ENCODE measurements at regions not wholly inside any gene's neighbourhood (a gene's known extent, or its start where the extent isn't known, plus 50 kb on each side); places are given as distances from the start of the nearest gene placed in this dataset.

DNA sequence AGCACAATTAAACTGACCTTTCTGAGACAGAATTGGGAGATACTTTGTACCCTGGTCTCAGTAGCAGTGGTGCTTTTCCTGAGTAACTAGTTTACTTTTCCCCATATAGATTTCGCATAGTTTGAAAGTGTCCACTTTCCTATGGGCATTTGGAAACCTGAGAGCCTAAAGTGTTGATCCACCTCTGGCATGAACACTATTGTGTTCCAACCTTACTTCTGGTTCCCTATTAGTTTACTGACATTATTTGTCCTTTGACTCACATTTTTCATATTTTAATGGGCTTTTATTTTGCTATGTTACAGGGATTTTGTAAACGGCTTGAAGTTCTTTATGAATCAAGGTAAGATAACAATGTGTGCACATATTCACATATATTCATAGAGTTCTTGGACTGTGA is 103.7 kb downstream of the CBLL2 start:
- POLR2A ChIA-PET, result no interaction called here
- no peak overlapping the region for H3K27ac Mint-ChIP-seq
- no peaks in the 10 kb centered on the region for H3K4me1 Mint-ChIP-seq

DNA sequence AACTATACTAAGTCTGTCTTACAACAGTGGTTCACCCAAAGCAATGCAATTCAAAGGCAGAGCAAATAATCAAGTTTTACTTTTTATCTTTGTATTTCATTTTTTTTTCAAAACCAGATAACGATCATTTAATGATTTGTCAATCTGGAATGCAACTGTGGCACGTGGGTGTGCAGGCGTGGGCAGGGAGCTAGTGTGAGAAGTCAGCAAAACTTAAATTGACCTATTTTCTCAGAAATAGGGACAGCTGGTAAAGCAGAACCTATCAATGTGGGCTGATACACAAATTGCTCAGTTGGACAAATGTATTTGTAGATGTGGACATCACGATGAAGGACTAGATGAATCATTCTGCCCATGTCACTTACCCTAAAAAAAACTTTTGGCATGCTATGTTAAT is 105.6 kb downstream of the CBLL2 start:
- peaks cover 0 to 1% of the 10 kb centered on the region in 2 donors for H3K27me3 Mint-ChIP-seq
- no peaks in the 10 kb centered on the region for H3K36me3 Mint-ChIP-seq
- H3K27me3 ChIP-seq (ENCODE audit: insufficient read depth, low read length, poor library complexity, severe bottlenecking), result no peaks in the 10 kb centered on the region
- H3K36me3 ChIP-seq (ENCODE audit: insufficient read depth, low read length), result no peaks in the 10 kb centered on the region
- no peaks in the 10 kb centered on the region for H3K9me3 ChIP-seq (ENCODE audit: low read length)
- H3K4me3 Mint-ChIP-seq, result no peak overlapping the region
- no peak overlapping the region for H3K4me3 ChIP-seq (ENCODE audit: low read length)
- CTCF ChIA-PET, result no interaction called here
- no peak overlapping the region for H3K27ac Mint-ChIP-seq
- no peaks in the 10 kb centered on the region for H3K4me1 ChIP-seq (ENCODE audit: insufficient read depth, low read length)
- H3K9me3 Mint-ChIP-seq, result peaks cover 0 to 5% (median 0%) of the 10 kb centered on the region in 5 donors
- no peak for DNase-seq
- no peak overlapping the region for H3K27ac ChIP-seq (ENCODE audit: low read depth, low read length)
- POLR2A ChIA-PET, result no interaction called here
- no peaks in the 10 kb centered on the region for H3K4me1 Mint-ChIP-seq

More for the DNA sequence above, 103.7 kb downstream of the CBLL2 start:
- Histone ChIP-seq H3K9me3 (ENCODE audit: low read length) (no peaks in the 10 kb centered on the region), H3K4me1 (ENCODE audit: insufficient read depth, low read length) (no peaks in the 10 kb centered on the region), H3K27ac (ENCODE audit: low read depth, low read length) (no peak overlapping the region), H3K36me3 (ENCODE audit: insufficient read depth, low read length) (no peaks in the 10 kb centered on the region), H3K27me3 (ENCODE audit: insufficient read depth, low read length, poor library complexity, severe bottlenecking) (no peaks in the 10 kb centered on the region), H3K4me3 (ENCODE audit: low read length) (no peak overlapping the region)
- Mint-ChIP-seq H3K27me3 (peaks cover 0 to 1% of the 10 kb centered on the region in 2 donors), H3K4me3 (no peak overlapping the region), H3K9me3 (no peaks in the 10 kb centered on the region), H3K36me3 (no peaks in the 10 kb centered on the region)
- no peak for DNase-seq
- CTCF ChIA-PET, result no interaction called here

DNA sequence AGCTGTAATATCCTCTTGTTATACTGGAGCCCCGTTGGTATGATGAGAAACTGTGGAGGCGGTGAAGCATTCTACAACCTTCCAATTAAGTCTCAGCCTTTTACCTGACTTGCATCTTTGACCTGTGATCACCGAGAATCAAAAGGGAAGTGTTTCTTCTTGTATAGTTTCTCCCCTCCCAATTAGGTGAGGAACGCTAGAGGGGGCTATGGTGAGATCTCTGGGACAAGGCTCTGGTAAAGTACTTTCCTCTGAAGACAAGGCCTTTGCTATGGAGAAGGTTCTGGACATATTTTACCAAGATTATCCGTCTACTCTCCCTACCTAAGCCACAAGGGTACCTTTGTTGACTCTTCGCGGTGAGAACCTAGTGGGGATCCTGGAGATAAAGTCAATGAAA is 111.3 kb downstream of the CBLL2 start:
- H3K27ac Mint-ChIP-seq, result no peak overlapping the region
- H3K4me3 Mint-ChIP-seq, result no peak overlapping the region
- H3K9me3 Mint-ChIP-seq, result peaks cover 0 to 7% (median 0%) of the 10 kb centered on the region in 5 donors
- no peak for DNase-seq
- no peak overlapping the region for H3K4me3 ChIP-seq (ENCODE audit: low read length)
- peaks cover 0 to 4% of the 10 kb centered on the region in 2 donors for H3K27me3 Mint-ChIP-seq
- ChIA-PET POLR2A (no interaction called here), CTCF (no interaction called here)
- no peak overlapping the region for H3K27ac ChIP-seq (ENCODE audit: low read depth, low read length)
- no peaks in the 10 kb centered on the region for H3K4me1 Mint-ChIP-seq
- H3K27me3 ChIP-seq (ENCODE audit: insufficient read depth, low read length, poor library complexity, severe bottlenecking), result no peaks in the 10 kb centered on the region
- no peaks in the 10 kb centered on the region for H3K9me3 ChIP-seq (ENCODE audit: low read length)
- H3K36me3 Mint-ChIP-seq, result no peaks in the 10 kb centered on the region
- H3K36me3 ChIP-seq (ENCODE audit: insufficient read depth, low read length), result no peaks in the 10 kb centered on the region
- no peaks in the 10 kb centered on the region for H3K4me1 ChIP-seq (ENCODE audit: insufficient read depth, low read length)

DNA sequence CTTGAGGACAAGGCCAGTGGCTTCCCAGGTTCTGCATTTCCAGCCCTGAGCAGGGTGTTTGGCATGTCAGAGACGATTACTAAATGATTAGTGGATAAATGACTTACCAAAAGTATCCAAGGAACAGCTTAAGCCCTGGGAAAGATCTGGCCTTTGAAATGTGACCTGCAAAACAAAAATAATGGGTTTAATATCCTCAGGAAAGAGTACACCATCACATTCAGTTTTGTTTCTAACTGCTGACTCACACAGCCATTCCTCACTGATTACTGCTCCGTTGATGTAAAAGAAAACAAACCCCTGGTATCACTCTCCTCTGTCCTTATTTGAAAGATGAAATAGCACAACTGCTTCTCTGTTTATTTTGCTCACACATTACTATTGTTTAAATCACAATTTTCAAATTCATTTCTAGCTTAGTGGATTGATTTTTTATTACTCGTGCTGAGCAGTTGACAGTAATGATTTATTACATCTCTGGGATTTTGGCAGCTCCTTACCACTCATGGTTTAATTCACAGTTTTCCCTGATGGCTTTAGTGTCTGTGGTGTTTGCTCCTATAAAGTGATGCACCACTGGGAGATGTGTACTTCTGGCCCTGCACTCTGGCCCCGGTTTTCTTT is 117.0 kb downstream of the CBLL2 start:
- Histone ChIP-seq H3K27me3 (ENCODE audit: insufficient read depth, low read length, poor library complexity, severe bottlenecking) (no peaks in the 10 kb centered on the region), H3K4me3 (ENCODE audit: low read length) (no peak overlapping the region), H3K4me1 (ENCODE audit: insufficient read depth, low read length) (no peaks in the 10 kb centered on the region), H3K9me3 (ENCODE audit: low read length) (no peaks in the 10 kb centered on the region), H3K27ac (ENCODE audit: low read depth, low read length) (no peak overlapping the region), H3K36me3 (ENCODE audit: insufficient read depth, low read length) (no peaks in the 10 kb centered on the region)
- POLR2A ChIA-PET, result no interaction called here
- H3K27ac Mint-ChIP-seq, result no peak overlapping the region
- peaks cover 0 to 4% of the 10 kb centered on the region in 2 donors for H3K27me3 Mint-ChIP-seq
- CTCF ChIA-PET, result no interaction called here
- no peak overlapping the region for H3K4me3 Mint-ChIP-seq
- no peaks in the 10 kb centered on the region for H3K4me1 Mint-ChIP-seq
- no peak for DNase-seq
- H3K9me3 Mint-ChIP-seq, result peaks cover 0 to 2% (median 0%) of the 10 kb centered on the region in 5 donors
- H3K36me3 Mint-ChIP-seq, result no peaks in the 10 kb centered on the region

DNA sequence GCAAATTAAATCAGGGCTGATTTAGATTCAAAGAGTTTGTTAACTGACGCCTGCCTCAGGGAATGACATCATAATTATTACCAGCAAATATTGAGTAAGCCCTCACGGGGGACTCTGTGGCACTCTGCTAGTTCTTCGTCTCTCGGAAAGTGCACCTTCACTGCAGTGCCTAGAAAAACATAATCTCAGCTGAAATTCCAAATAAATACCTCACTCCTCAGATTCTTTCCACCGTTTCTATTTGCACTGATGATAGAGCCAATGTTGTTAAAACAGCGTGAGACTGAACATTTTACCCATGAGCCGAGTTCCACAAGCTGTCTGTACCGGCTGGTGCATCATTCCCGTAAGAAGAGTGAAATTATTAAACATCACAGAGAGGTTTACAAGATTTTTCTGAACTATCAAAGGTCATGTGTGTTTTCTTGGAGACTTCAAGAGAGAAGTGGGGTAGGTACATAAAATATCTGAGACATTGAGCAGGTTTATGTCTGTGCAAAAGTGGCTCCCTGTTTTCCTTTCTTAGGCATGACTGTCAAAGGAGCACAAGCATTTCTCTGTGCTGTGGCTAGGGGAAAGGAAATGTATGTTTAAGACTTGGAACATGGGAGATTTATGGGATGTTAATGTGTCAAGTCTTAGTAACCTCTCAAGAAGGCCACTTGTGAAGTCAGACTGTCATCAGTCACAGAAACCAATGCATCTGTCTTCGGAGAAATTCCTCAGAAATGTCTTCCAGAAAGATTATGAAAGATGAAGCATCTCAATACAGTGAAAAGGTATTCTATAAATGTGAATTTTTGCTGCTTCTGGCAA is 119.6 kb downstream of the CBLL2 start:
- Histone ChIP-seq H3K27ac (ENCODE audit: low read depth, low read length) (no peak overlapping the region), H3K4me1 (ENCODE audit: insufficient read depth, low read length) (no peaks in the 10 kb centered on the region), H3K27me3 (ENCODE audit: insufficient read depth, low read length, poor library complexity, severe bottlenecking) (no peaks in the 10 kb centered on the region), H3K9me3 (ENCODE audit: low read length) (no peaks in the 10 kb centered on the region), H3K36me3 (ENCODE audit: insufficient read depth, low read length) (no peaks in the 10 kb centered on the region), H3K4me3 (ENCODE audit: low read length) (no peak overlapping the region)
- no peak overlapping the region for H3K4me3 Mint-ChIP-seq
- no peaks in the 10 kb centered on the region for H3K4me1 Mint-ChIP-seq
- DNase-seq, result no peak
- POLR2A ChIA-PET, result no interaction called here
- no peaks in the 10 kb centered on the region for H3K36me3 Mint-ChIP-seq
- no peak overlapping the region for H3K27ac Mint-ChIP-seq
- peaks cover 0 to 2% (median 0%) of the 10 kb centered on the region in 5 donors for H3K9me3 Mint-ChIP-seq
- no peaks in the 10 kb centered on the region for H3K27me3 Mint-ChIP-seq
- CTCF ChIA-PET, result no interaction called here

DNA sequence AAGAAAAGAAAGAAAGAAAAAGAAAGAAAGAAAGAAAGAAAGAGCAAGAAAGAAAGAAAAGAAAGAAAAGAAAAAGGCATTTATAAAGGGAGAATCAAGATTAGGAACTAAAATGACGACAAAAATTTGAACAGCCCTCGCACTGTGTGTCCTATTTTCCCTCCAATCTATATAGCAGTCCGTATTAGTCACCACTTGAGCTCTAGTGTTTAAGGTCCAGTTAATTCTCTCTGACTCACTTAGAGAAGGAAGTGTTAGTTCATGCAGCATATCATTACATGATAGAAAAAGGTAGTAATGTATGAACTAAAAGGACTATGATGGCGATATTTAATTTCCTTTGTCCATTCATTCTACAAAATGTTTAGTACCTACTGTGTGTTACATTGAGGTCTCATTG is 122.7 kb downstream of the CBLL2 start:
- Mint-ChIP-seq H3K4me1 (no peaks in the 10 kb centered on the region), H3K4me3 (no peak overlapping the region), H3K27ac (no peak overlapping the region), H3K36me3 (no peaks in the 10 kb centered on the region), H3K27me3 (no peaks in the 10 kb centered on the region), H3K9me3 (peaks cover 0 to 6% (median 0%) of the 10 kb centered on the region in 5 donors)
- H3K4me1 ChIP-seq (ENCODE audit: insufficient read depth, low read length), result no peaks in the 10 kb centered on the region
- POLR2A ChIA-PET, result no interaction called here
- no peaks in the 10 kb centered on the region for H3K27me3 ChIP-seq (ENCODE audit: insufficient read depth, low read length, poor library complexity, severe bottlenecking)
- CTCF ChIA-PET, result no interaction called here
- H3K27ac ChIP-seq (ENCODE audit: low read depth, low read length), result no peak overlapping the region
- DNase-seq, result no peak
- no peaks in the 10 kb centered on the region for H3K36me3 ChIP-seq (ENCODE audit: insufficient read depth, low read length)
- no peaks in the 10 kb centered on the region for H3K9me3 ChIP-seq (ENCODE audit: low read length)
- no peak overlapping the region for H3K4me3 ChIP-seq (ENCODE audit: low read length)

DNA sequence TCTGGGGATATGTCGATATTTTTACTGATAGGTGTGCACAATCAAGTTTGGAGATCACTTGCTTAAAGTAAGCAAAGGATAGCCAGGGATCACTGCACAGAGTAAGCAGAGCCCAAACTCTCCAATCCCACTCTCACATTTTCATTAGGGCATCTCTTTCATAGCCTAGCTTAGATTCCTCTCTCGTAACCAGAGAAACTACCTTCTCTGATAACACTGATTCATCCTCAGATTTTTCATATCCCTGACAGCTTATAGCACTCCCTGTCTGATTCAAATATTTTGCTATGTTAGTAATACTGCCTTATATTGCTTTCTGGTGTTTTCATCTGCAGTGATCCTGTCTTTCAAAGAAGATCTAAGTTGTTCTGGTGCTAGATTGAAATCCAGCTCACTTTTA is 123.7 kb downstream of the CBLL2 start:
- H3K4me3 ChIP-seq (ENCODE audit: low read length), result no peak overlapping the region
- no peaks in the 10 kb centered on the region for H3K4me1 ChIP-seq (ENCODE audit: insufficient read depth, low read length)
- ChIA-PET CTCF (no interaction called here), POLR2A (no interaction called here)
- no peak overlapping the region for H3K27ac ChIP-seq (ENCODE audit: low read depth, low read length)
- H3K27me3 ChIP-seq (ENCODE audit: insufficient read depth, low read length, poor library complexity, severe bottlenecking), result no peaks in the 10 kb centered on the region
- Mint-ChIP-seq H3K36me3 (no peaks in the 10 kb centered on the region), H3K27me3 (no peaks in the 10 kb centered on the region), H3K9me3 (peaks cover 0 to 6% (median 0%) of the 10 kb centered on the region in 5 donors), H3K4me3 (no peak overlapping the region), H3K27ac (no peak overlapping the region), H3K4me1 (no peaks in the 10 kb centered on the region)
- DNase-seq, result no peak
- no peaks in the 10 kb centered on the region for H3K9me3 ChIP-seq (ENCODE audit: low read length)
- no peaks in the 10 kb centered on the region for H3K36me3 ChIP-seq (ENCODE audit: insufficient read depth, low read length)

DNA sequence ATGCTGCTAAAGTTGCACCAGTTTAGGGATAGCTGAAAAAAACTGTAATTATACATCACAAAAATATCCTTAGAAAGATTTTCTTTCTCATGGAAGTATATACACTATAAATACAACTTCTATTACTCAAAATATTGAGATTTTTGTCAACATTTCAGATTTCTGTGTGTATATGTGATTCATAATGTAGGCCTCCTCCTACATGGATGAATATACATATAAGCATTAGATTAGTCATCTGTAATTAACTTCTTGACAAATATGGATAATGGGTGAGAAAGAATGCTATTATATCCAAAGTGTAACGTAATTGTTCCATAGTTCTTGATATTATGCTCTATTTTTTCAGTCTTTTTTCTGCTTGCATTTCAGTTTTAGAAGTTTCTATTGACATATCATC is 124.9 kb downstream of the CBLL2 start:
- no peak overlapping the region for H3K27ac Mint-ChIP-seq
- no peaks in the 10 kb centered on the region for H3K4me1 Mint-ChIP-seq
- no peak overlapping the region for H3K4me3 ChIP-seq (ENCODE audit: low read length)
- H3K27me3 ChIP-seq (ENCODE audit: insufficient read depth, low read length, poor library complexity, severe bottlenecking), result no peaks in the 10 kb centered on the region
- ChIA-PET POLR2A (no interaction called here), CTCF (no interaction called here)
- H3K9me3 ChIP-seq (ENCODE audit: low read length), result no peaks in the 10 kb centered on the region
- no peaks in the 10 kb centered on the region for H3K36me3 Mint-ChIP-seq
- H3K4me3 Mint-ChIP-seq, result no peak overlapping the region
- peaks cover 0 to 6% (median 0%) of the 10 kb centered on the region in 5 donors for H3K9me3 Mint-ChIP-seq
- DNase-seq, result no peak
- H3K27ac ChIP-seq (ENCODE audit: low read depth, low read length), result no peak overlapping the region
- no peaks in the 10 kb centered on the region for H3K27me3 Mint-ChIP-seq
- no peaks in the 10 kb centered on the region for H3K36me3 ChIP-seq (ENCODE audit: insufficient read depth, low read length)
- no peaks in the 10 kb centered on the region for H3K4me1 ChIP-seq (ENCODE audit: insufficient read depth, low read length)

All from CD8-positive, alpha-beta memory T cell (primary cell).